Caco-2 (cell line): ENCODE measurements at regions not wholly inside any gene's neighbourhood (a gene's known extent, or its start where the extent isn't known, plus 50 kb on each side); places are given as distances from the start of the nearest gene placed in this dataset.
"Not testable (repeated sequence)": the region's sequence is repeated elsewhere in the genome, so short reads cannot be mapped to it uniquely, and the experiment has no call there.

Experiments
- BruUV-seq: library from RNA; stranded (reverse); fragments of 400-500 nt; replicated peaks from 2 replicates; lab custom pipeline; 2021; lab: Mats Ljungman, UMichigan
- CTCF ChIA-PET: fragments of 300-600 bp; sonication (Branson Sonifier 250); formaldehyde crosslinking; loops from one replicate; lab custom pipeline; 2022; ENCODE audit warnings: antibody characterized with exemption; lab: Charles Lee
- POLR2A ChIA-PET: fragments of 300-600 bp; sonication (Branson Sonifier 250); formaldehyde crosslinking; loops from one replicate; lab custom pipeline; 2022; ENCODE audit warnings: antibody characterized with exemption; lab: Charles Lee
- DNase-seq, 2 experiments: peaks; one replicate each; pipeline versions ENCODE4 v3.0.0 to v3.0.0-alpha.2; 2020 to 2022
- H3K27me3 ChIP-seq: replicated peaks from 2 replicates; pipeline ENCODE4 v1.6.0; 2011; ENCODE audit warnings: low read length; ENCODE audit not compliant: control insufficient read depth, insufficient read depth
- H3K36me3 ChIP-seq: 2 replicates; pipeline ENCODE4 v1.5.1; 2011; ENCODE audit warnings: low read length; ENCODE audit not compliant: control insufficient read depth, insufficient read depth
- H3K4me1 ChIP-seq: fragments of 250-450 bp; sonication (Bioruptor Pico); 2 replicates; pipeline ENCODE4 v1.5.1; 2020; ENCODE audit warnings: mild to moderate bottlenecking
- H3K4me3 ChIP-seq: 2 replicates; pipeline ENCODE4 v1.5.1; 2011; ENCODE audit warnings: low read depth, mild to moderate bottlenecking, control low read depth, low read length
- H3K9me3 ChIP-seq: fragments of 250-450 bp; sonication (Bioruptor Pico); 2 replicates; pipeline ENCODE4 v1.5.1; 2020; ENCODE audit warnings: mild to moderate bottlenecking, moderate library complexity
- H3K27ac Mint-ChIP-seq: one replicate; pipeline ENCODE4 v1.8.0; 2022; ENCODE audit warnings: mixed read lengths; ENCODE audit not compliant: unreplicated experiment
- H3K27me3 Mint-ChIP-seq: one replicate; pipeline ENCODE4 v1.8.0; 2022; ENCODE audit warnings: mixed read lengths; ENCODE audit not compliant: insufficient read depth, unreplicated experiment
- H3K36me3 Mint-ChIP-seq: one replicate; pipeline ENCODE4 v1.8.0; 2022; ENCODE audit warnings: mild to moderate bottlenecking, mixed read lengths; ENCODE audit not compliant: insufficient read depth, unreplicated experiment
- H3K4me1 Mint-ChIP-seq: one replicate; pipeline ENCODE4 v1.8.0; 2022; ENCODE audit warnings: low read depth, mixed read lengths; ENCODE audit not compliant: unreplicated experiment
- H3K4me3 Mint-ChIP-seq: one replicate; pipeline ENCODE4 v1.8.0; 2022; ENCODE audit warnings: mild to moderate bottlenecking, moderate library complexity, mixed read lengths; ENCODE audit not compliant: unreplicated experiment
- H3K9me3 Mint-ChIP-seq: one replicate; pipeline ENCODE4 v1.8.0; 2022; ENCODE audit warnings: mixed read lengths; ENCODE audit not compliant: unreplicated experiment
- CTCF ChIP-seq, 2 experiments: fragments of 200-600 bp in 1 of 2; IDR thresholded peaks; 1 replicate in 1 of 2; 2 replicates in 1 of 2; pipeline versions ENCODE4 v1.5.1 to v1.8.0; 2011 to 2022; ENCODE audit warnings: antibody characterized with exemption in 1 of 2, control low read depth in 1 of 2, inconsistent platforms in 1 of 2, low read depth in 1 of 2, low read length in 1 of 2, mild to moderate bottlenecking in 1 of 2, moderate library complexity in 1 of 2; ENCODE audit not compliant: insufficient read depth in 1 of 2, severe bottlenecking in 1 of 2, unreplicated experiment in 1 of 2
- intact Hi-C: fragments of 100-400 bp; cut with micrococcal nuclease; formaldehyde crosslinking; loops from one replicate; pipeline ENCODE4 v1.10.0; 2022; ENCODE audit not compliant: unreplicated experiment

DNA sequence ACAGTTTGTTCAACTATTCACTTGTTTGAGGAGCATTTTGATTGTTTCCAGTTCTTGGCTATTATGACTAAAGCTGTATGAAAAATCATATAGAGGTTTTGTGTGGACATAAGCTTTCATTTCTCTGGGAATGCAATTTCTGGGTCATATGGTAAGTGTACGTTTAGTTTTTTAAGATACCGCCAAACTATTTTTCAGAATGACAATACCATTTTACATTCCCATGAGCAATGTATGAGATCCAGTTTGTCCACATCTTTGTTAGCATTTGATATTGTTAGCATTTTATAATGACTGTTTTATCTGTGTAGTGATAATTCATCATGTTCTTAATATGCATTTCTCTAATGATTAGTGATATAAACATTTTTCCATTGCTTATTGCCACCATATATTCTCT is 258.7 kb upstream of the CTNNB1 start:
- H3K9me3 ChIP-seq, result no peaks in the 10 kb centered on the region; the same call in 1 of the 2 replicates
- H3K27me3 ChIP-seq, result no peaks in the 10 kb centered on the region
- POLR2A ChIA-PET, result interaction anchor here (1.6 kb wide), 1 partner anchor 259 kb away, joined by 6 read pairs; the partner anchor contains the start of gene CTNNB1
- H3K4me3 ChIP-seq, result no peak overlapping the region
- no TSS peak for BruUV-seq
- Mint-ChIP-seq H3K4me3 (no peak overlapping the region), H3K4me1 (peaks cover 29% of the 10 kb centered on the region), H3K9me3 (no peaks in the 10 kb centered on the region), H3K36me3 (no peaks in the 10 kb centered on the region), H3K27ac (peak overlapping the region; percentile 93), H3K27me3 (no peaks in the 10 kb centered on the region)
- DNase-seq, result no peak
- TF ChIP-seq CTCF (IDR thresholded peaks at IDR 0.05; ENCODE audit: insufficient read depth in 1 of 2, low read depth in 1 of 2, low read length in 1 of 2, severe bottlenecking in 1 of 2, unreplicated experiment in 1 of 2), result no peak
- H3K4me1 ChIP-seq, result peaks cover 28% of the 10 kb centered on the region
- no peaks in the 10 kb centered on the region for H3K36me3 ChIP-seq
- intact Hi-C loops, result no loop called here
- CTCF ChIA-PET, result no interaction called here

DNA sequence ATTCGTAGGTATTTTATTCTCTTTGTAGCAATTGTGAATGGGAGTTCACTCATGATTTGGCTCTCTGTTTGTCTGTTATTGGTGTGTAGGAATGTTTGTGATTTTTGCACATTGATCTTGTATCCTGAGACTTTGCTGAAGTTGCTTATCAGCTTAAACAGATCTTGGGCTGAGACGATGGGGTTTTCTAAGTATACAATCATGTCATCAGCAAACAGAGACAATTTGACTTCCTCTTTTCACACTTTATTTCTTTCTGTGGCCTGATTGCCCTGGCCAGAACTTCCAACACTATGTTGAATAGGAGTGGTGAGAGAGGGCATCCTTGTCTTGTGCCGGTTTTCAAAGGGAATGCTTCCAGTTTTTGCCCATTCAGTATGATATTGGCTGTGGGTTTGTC is 252.3 kb upstream of the CTNNB1 start:
- CTCF ChIA-PET, DNase-seq, H3K27me3 ChIP-seq, H3K27me3 Mint-ChIP-seq, POLR2A ChIA-PET, H3K36me3 Mint-ChIP-seq, intact Hi-C loops, BruUV-seq, H3K4me1 Mint-ChIP-seq, H3K9me3 ChIP-seq, H3K27ac Mint-ChIP-seq, H3K4me3 Mint-ChIP-seq, H3K36me3 ChIP-seq, H3K4me3 ChIP-seq, H3K4me1 ChIP-seq: not testable (repeated sequence)
- H3K9me3 Mint-ChIP-seq, result peaks cover 35% of the 10 kb centered on the region

- H3K27me3 ChIP-seq, CTCF ChIA-PET, H3K27ac Mint-ChIP-seq, H3K4me3 Mint-ChIP-seq, DNase-seq, H3K9me3 ChIP-seq, H3K36me3 ChIP-seq, H3K4me1 ChIP-seq, BruUV-seq, H3K4me3 ChIP-seq, H3K27me3 Mint-ChIP-seq, H3K4me1 Mint-ChIP-seq, H3K36me3 Mint-ChIP-seq, intact Hi-C loops, POLR2A ChIA-PET: not testable (repeated sequence)
- peaks cover 51% of the 10 kb centered on the region for H3K9me3 Mint-ChIP-seq
Measured at GRCh38 chr3:40949347-40949746, 250.0 kb upstream of the CTNNB1 start.

- no peak for TF ChIP-seq CTCF (IDR thresholded peaks at IDR 0.05; ENCODE audit: insufficient read depth in 1 of 2, low read depth in 1 of 2, low read length in 1 of 2, severe bottlenecking in 1 of 2, unreplicated experiment in 1 of 2)
- Histone ChIP-seq H3K9me3 (peaks cover 7% of the 10 kb centered on the region), H3K27me3 (no peaks in the 10 kb centered on the region), H3K36me3 (no peaks in the 10 kb centered on the region), H3K4me3 (no peak overlapping the region), H3K4me1 (no peaks in the 10 kb centered on the region)
- H3K27ac Mint-ChIP-seq, result no peak overlapping the region
- H3K4me3 Mint-ChIP-seq, result no peak overlapping the region
- BruUV-seq, result no TSS peak
- H3K27me3 Mint-ChIP-seq, result no peaks in the 10 kb centered on the region
- peaks cover 51% of the 10 kb centered on the region for H3K9me3 Mint-ChIP-seq
- intact Hi-C loops, result no loop called here
- peaks cover 7% of the 10 kb centered on the region for H3K4me1 Mint-ChIP-seq
- DNase-seq, result no peak
- H3K36me3 Mint-ChIP-seq, result no peaks in the 10 kb centered on the region
- CTCF ChIA-PET, result no interaction called here
- POLR2A ChIA-PET, result no interaction called here
Measured at GRCh38 chr3:40951636-40952035, 247.7 kb upstream of the CTNNB1 start.
